Activated T-cell treated with anti-CD3 and anti-CD28 coated beads for 1 hour (primary cell): ENCODE measurements at regions not wholly inside any gene's neighbourhood (a gene's known extent, or its start where the extent isn't known, plus 50 kb on each side); places are given as distances from the start of the nearest gene placed in this dataset.
"Not testable (repeated sequence)": the region's sequence is repeated elsewhere in the genome, so short reads cannot be mapped to it uniquely, and the experiment has no call there.

Experiments
- DNase-seq: peaks from one replicate; pipeline ENCODE4 v3.0.0-alpha.2; 2020; ENCODE audit warnings: low read depth

- DNase-seq = no peak
These were observed 83.3 kb upstream of the PAX2 start for GRCh38 chr10:100662067-100662466.

- DNase-seq = no peak
These were observed 80.8 kb upstream of the PAX2 start for GRCh38 chr10:100664316-100665149.

GRCh38 chr10:100666634-100667033 lies 78.7 kb upstream of the PAX2 start:
- not testable (repeated sequence) for DNase-seq

- no peak for DNase-seq
These were observed 75.8 kb upstream of the PAX2 start for GRCh38 chr10:100669616-100670015.

GRCh38 chr10:100670368-100670767 lies 75.0 kb upstream of the PAX2 start:
- DNase-seq = no peak

GRCh38 chr10:100670828-100671479 lies 74.4 kb upstream of the PAX2 start:
- peak; percentile 46 for DNase-seq

- DNase-seq = no peak
These were observed 73.2 kb upstream of the PAX2 start for GRCh38 chr10:100672199-100672598.

- no peak for DNase-seq
These were observed 68.0 kb upstream of the PAX2 start for GRCh38 chr10:100677290-100677945.

GRCh38 chr10:100679327-100679726 lies 66.1 kb upstream of the PAX2 start:
- DNase-seq = no peak

GRCh38 chr10:100683004-100683403 lies 62.4 kb upstream of the PAX2 start:
- no peak for DNase-seq

- no peak for DNase-seq
These were observed 61.7 kb upstream of the PAX2 start for GRCh38 chr10:100683545-100684300.

- DNase-seq = no peak
These were observed 60.6 kb upstream of the PAX2 start for GRCh38 chr10:100684688-100685235.

GRCh38 chr10:100685331-100685730 lies 60.1 kb upstream of the PAX2 start:
- DNase-seq = no peak

- no peak for DNase-seq
These were observed 58.0 kb upstream of the PAX2 start for GRCh38 chr10:100687143-100688003.

GRCh38 chr10:100688201-100688600 lies 57.2 kb upstream of the PAX2 start:
- no peak for DNase-seq

- no peak for DNase-seq
These were observed 51.6 kb upstream of the PAX2 start for GRCh38 chr10:100693821-100694220.
